ENCODE measurements at regions not wholly inside any gene's neighbourhood (a gene's known extent, or its start where the extent isn't known, plus 50 kb on each side); places are given as distances from the start of the nearest gene placed in this dataset.
A peak's percentile ranks its signal among the peaks of the same experiment; 100 is the strongest.

DNA sequence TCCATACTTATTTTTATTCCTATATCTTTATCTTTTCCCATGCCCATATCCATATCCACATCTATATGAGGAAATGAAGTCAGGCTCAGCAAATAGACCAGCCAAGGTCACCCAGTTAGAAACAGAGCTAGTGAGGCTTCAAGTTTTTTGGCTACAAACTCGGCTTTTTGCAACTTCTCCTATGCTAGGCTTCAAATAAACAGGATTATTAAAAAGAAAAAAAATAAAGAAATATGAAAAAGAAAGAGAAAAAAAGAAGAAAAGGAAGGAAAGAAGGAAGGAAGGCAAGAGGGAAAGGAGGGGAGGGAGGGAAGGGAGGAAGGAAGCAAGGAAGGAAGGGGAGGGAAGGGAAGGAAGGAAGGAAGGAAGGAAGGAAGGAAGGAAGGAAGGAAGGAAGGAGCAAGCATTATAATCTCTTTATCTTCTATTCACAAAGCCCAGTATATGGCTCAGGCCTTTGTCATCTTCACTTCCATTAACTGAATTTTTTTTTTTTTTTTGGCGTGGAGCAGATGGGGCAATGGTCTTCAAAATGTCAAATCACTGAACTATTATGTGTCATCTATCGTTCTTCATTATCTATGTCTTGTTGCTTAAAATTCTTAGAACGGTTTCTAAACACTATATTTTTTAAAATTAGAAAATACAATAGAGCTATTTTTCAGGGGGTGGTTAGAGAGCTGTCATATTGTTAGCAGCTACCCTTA is 418.2 kb downstream of the VRK1 start:
- no peak for DNase-seq

DNA sequence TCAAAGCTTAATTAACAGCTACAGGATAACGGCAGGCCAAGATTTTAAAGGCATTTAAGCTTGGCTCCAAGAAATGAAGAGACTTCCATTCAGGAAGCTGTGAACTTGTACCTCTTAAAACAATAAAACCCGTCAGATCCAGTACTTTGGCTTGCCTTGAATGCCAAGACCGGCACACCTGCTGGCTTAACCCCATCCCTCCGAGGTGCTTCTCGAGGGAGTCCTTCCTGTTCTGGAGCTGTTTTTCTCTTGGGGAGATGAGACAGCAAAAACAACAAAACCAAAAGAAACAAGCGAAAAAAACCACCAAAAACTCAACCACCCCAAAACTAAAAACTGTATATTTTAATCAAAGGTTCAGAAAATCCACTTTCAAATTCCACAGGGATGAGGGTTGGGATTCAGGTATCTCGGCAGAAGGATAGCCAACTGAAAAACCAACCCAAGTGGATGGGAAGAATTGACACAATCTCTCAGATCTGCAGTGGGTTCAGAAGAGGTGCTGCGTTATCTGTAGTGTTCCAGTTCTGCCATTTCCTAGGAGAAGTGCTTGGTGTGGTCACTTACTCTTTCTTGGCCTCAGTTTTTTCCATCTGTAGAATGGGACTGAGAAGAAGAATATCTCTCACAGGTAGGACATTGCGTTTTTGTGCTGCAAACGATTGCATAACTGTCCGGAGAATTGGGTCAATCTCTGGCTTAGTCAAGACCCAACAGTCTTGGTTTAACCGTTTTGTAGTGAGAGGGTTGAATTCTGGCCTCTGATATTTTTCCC is 420.1 kb downstream of the VRK1 start:
- DNase-seq = no peak

DNA sequence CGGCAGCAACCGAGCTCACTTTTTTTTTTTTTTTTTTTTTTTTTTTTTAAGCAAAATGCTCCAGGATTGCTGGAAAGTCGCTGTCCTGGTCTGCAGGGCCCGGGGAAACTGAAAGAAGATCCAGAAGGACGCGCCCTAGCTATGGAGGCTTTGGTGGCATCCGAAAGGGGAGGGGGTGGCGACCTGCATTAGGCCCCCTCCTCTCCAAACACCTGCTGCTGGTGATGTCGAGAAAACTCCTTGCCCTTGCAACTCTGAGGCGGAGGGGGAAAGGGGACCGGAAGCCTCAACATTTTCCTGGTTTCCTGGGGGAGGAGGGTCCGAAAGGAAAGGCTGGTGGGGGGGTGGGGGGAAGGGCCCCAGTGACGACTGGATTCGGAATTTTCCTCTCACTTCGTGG is 421.1 kb downstream of the VRK1 start:
- no peak for DNase-seq

DNA sequence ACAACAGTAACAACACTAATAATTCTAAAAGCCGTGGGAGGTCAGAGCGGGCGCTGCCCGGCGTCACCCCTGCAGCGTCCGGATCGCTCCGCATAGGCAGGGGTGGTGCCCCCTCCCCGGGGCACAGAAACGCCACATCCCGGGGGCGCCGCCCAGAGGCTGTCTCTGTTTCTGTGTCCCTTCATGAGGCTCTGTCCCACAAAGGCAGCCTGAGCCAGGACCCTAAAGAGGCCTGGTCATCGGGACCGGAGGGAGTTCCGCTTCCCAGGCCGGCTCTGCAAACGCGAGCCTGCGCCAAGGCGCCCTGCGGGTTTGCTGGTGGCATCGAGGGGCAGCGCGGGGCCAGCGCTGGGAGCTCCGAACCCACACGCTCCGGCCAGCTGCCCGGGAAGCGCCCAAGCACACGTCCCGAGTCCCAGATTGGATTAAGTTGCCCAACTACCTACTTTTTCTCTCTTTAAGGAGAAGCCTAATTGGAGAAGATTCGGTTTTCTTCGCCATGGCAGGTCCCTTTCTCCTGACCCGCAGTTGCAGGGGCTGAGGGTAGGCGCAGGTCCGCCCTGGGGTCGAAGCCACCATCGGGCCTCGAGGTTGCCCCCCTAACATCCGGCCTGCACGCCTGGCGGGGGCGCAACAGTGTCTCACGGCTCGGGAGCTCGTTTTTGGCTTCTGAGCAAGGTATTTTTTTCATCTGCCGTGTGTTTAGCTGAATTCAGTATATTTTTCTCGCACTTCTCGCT is 421.7 kb downstream of the VRK1 start:
- no peak for DNase-seq

DNA sequence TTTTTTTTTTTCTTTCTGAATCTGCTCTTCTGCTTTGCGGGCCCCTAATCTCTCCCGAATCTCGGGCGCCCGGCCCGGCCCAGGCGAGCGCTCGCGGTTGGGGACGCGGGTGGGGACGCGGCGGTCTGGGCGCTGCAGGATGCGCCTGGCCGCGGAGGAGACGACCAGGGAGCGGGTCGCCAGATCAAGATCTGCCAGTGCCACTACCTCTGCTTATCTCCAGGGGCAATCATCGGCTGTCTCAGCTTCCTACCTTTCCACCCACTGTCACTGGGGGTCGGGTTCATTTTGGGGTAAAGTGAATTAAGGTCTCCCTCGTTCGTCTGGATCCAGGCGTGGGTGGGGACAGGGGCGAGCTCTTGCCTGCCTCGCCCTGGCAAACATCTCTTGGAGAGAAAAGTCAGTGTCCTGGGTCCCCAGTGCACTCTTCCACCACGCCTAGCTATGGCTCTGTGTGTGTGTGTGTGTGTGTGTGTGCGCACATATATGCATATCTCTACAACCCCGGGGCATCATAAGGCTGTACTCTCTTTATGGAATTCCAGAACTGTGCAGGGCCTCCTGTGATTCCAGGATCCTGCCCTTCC is 422.3 kb downstream of the VRK1 start:
- no peak for DNase-seq

DNA sequence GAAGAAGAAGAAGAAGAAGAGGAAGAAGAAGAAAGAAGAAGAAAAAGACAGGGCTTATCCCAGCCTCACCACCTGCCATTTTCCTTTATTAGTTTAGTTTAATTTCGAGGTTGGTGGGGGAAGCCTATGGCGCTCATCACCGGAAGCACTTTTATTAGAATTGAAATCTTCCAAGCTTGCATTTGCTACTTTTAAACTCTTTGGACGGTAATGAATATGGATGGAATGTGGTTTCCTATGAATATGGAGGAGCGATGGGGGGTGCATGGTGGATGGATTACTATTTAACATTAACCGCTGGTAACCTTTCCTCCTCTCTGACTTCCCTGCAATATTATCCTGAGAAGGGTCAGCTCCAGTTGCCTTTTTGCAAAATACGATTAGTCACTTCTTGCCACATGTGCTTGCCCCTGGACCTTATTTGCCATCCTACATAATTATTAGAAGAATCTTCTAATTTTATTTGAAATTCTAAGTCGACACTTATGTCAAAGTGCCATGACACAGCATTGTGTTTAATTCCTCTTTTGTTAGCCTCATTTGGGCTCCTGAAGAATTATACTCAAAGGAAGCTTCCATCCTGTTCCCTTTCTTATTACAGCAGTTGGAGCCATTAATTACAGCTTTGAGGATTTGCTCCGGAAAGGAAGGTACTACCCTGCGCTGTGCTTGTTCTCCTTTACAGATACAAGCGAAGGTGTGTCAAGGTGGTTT is 424.5 kb downstream of the VRK1 start:
- DNase-seq = no peak

DNA sequence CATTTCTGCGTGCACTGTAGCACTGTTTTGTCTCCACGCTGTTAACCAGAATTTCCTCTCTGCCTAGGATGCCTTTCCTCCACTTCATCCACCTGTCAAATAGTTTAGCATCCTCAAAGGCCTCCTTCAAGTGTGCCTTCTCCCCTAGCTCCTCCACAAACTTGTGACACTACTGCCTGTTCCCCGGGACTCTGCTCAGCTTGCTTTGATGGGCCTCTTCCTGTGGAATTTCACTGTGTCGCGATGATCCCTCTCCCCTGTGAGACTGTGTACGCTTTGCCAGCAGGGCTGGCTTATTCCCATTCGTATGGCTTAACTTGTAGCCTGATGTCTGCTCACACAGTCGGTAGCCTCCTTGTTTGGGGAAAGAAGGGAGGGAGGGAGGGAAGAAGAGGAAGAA is 426.8 kb downstream of the VRK1 start:
- no peak for DNase-seq

DNA sequence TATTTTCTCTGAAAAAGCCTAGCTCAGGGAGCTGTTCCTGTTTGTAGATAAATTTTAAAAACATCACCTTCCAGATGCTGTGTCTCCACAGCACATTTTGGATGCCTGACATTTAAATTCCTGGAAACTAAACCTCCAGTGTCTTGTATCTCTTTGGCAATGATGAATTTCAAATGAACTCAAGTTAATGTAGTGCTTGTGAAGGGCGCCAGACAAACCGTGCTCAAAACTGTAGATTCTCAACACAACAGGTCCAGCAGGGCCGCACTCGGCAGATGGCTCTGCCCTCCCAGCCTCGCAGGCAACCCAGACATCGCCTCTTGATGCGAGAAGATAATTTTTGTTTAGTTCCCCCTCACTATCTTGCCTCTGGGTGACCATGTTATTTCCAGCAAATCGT is 432.9 kb downstream of the VRK1 start:
- DNase-seq = no peak

DNA sequence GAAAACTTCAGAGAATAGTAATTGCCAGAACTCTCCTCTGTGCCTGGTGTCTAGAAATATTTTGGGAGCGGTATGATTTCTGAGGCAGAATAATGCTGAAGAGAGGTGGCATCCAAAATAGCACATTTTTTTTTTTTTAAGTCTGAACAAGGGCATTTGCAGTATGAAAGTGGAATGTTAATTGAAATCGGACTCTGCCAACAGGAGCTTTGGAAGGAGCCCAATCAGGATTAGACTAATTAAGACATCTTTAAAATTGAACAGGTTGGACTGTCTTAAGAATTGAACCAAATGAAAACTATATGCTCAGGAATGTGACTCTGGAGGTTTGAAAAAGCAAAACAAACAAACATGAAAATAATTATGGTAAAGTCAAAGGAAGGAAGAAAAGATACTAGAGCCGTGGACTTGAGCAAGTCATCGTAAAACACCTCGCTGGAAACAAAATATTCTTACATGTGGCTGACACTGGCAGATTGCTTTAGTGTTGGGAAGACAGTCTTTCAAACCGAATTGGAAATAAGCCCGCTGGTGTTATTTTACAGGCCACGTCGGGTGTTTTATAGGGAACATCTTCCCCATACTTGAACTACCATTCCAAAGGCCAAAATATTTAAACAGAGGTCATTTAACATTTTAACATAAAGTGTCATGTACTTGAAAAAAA is 436.3 kb downstream of the VRK1 start:
- no peak for DNase-seq

DNA sequence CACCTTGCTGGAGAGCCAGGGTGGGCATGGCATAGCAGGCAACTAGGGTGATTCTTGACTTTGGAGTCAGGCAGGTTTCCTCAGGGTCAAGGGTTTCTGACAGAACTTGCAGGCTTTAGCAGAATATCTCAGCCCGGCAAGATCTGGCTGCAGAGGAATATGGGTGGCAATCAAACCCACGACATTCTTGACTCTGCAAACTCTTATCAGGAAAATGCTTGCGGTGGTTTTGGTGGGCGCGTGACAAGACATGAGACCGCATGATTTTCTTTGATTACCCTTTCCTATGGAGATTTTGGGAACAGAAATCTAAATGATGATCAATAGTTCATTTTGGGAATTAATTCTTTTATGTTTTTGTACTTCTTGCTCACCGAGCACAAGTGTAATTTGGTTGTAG is 449.5 kb downstream of the VRK1 start:
- DNase-seq = no peak

DNA sequence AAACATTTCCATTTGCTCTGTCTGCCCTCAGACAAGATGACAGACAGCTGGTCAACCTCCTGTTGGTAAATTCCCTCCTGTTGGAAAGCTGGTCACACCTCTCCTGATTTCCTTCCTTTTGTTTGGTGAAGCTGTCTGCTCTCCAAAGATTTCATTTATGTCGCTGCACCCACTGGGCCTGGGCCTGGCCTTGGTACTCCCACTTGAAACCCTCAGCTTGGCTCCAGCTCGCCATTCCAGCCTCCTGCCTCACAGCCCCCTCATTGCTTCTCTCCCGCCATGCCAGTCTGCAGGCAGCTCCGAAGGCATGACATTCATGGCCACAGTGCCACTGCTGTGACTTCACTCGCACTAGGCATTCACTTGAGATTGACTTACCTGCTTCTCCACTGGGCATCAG is 451.8 kb downstream of the VRK1 start:
- DNase-seq = no peak

DNA sequence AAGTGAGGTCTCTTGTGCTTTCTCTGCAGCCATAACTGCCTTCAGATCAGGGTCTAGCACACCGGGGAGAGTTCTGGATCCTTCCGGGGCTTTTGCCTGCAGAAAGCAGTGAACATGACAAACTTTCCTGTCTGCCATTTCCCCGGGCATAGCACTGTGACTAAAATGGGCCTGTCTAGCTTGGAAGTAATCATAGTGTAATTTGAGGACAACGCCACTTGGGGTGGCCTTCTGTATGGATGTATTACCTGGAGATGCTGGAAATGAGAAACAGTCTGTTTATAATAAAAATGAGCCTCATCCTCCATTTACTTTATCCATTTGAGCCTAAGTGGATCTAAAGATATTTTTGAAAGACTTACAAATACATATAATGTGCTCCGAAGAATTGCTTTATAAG is 453.7 kb downstream of the VRK1 start:
- no peak for DNase-seq

DNA sequence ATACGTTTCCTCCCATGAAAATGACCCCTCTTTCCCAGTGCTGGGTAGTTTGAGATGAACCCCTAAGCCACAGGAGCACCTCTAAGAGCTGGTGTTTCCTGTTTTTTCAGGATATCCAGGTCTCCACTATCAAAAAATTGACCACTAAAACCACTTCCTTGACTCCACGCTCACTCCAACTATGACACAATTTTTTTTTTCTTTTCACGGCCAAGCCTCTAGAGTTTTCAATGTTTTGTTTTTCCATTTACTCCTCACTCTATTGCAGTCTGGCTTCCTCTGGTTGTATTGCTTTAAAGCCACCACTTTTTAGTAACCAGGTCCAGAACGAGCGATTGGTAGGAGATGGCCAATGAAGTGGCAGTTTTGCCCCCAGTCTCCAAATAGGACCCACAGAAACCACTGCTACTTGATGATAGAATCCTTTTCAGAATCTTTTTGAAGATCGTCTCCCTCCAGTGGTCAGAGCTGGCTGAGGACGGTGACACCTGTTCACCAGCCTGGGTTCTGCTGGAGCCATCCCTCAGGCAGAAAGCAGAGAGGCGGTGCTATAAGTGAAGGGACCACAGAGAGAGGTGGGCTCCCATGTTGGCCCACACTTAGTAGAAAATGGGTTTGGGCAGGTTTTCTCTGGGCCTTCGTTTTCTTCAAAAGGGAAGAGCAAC is 454.4 kb downstream of the VRK1 start:
- DNase-seq = peak; percentile 2

DNA sequence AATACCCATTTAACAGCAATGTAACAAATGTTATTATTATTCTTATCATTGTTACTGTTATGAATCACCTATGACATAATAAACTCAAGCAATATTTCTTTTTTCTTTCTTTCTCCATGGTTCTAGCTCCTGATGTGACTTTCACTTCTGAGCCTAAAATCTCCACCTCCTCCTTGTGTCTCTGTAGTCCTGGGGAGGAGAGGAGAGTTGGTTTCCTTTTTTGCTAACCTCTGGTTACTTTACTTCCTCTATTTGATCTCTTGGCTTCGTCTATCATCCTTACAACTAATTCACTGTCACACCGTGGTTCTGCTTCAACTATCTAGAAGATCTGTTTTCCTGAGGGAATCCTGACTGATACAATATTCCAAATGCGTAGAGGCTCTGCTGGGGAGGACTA is 456.6 kb downstream of the VRK1 start:
- peak; percentile 62 for DNase-seq

DNA sequence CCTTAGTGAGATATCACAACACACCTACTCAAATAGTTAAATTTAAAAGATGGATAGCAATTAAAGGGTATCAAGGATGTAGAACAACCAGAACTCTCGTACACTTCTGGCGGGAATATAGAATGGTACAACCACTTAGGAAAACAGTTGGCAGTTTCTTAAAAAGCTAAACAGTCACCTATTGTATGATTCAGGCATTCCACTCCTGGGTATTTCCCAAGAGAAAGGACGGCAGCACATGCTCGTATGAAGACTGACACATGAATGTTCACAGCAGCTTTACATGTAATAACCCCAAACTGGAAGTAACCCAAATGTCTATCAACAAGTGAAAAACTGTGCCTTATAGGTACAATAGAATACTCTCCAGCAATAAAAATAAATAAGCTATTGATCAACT is 465.2 kb downstream of the VRK1 start:
- no peak for DNase-seq

DNA sequence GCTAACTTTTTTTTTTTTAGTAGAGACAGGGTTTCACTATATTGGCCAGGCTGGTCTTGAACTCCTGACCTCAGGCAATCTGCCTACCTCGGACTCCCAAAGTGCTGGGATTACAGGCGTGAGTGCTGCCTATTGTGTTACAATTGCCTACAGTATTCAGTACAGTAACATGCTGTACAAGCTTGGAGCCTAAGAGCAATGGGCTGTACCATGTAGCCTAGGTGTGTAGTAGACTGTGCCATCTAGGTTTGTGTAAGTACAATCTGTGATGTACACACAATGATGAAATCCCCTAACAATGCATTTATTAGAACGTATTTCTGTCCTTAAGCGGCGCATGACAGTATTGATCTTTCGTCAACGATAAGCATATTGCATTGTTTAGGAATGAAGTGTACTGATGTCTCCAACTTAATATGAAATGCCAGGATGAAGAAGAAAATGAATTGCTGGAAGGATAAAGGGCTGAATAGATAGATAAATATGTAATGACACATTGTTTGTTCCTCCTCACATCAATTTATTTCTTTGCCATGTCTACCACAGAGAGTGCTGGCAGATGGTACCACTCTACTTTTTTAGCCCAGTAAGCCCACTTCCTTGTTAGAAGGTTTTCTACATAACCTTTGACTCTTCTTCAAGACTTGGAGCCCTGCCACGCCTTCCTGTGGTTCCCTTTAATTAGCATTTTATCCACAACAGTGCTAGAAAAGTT is 467.5 kb downstream of the VRK1 start:
- no peak for DNase-seq

DNA sequence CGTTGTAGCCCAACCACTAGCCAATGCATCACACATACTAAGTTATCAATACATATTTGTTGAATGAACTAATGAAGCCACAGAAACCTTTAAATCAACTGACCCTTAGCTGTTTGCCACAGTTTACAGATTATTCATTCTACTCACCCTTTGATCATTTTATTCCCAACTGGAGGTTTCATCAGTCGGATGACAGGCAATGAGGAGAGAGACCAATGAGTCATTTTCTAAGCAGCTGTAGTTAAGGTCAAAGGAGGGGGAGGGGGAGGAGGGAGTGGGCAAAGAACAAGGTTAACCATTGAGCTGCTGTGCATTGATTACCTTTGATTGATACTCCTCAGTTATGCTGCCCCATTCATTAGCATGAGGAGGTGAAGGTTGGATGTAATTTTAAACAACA is 469.5 kb downstream of the VRK1 start:
- no peak for DNase-seq

DNA sequence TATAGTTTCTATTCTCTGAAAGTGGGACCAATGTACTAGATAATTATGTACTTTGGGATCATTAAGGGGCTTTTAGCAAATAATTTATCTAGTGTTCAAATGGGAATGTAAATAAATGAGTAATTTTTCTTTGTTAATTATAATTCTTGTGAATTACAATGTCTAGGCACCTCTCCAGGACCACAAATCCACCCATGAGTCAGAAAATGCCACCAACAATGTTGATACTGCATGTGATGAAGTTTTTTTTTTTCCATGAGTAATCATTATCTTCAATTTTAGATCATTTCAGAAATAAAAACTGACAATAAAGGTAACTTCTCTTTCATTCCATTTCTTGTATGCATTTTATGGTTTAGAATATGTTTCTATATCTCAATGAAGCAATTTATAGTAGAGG is 470.3 kb downstream of the VRK1 start:
- DNase-seq = no peak

DNA sequence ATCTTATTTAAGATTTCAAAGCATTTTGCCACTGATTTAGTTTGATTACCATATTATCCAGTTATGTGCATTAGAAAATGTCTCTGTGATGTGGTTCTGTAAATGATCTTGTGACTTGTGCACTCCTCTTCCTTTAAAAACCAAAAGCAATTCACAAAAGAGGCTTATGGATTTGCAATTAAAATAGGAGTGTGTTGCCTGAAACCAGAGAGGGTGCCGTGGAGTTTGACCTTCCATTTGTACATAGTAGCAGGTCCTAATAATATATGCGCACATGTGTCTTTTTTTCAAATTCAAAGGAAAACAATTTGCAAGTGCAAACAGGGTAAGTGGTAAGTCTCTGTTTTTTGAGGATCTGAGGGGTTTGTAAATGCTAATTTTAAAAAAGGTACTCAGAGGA is 470.9 kb downstream of the VRK1 start:
- DNase-seq = no peak

DNA sequence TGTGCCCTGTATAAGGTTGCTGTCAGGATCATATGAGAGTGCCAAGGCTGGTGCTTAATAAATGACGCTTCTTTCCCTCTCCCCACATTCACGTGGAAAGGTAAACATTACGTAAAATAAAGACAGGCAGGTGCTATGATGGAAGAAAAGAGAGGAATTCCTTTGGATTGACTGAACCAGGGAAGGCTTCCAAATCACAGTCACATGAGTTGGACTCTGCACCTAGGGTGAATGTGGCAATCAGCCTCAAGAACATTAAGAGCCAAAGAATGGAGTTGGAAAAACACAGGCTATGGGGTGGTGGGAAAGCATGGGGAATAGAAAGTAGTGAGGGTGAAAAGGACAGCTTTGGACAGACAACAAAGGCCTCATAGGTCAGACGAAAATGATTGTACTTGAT is 473.1 kb downstream of the VRK1 start:
- no peak for DNase-seq

DNA sequence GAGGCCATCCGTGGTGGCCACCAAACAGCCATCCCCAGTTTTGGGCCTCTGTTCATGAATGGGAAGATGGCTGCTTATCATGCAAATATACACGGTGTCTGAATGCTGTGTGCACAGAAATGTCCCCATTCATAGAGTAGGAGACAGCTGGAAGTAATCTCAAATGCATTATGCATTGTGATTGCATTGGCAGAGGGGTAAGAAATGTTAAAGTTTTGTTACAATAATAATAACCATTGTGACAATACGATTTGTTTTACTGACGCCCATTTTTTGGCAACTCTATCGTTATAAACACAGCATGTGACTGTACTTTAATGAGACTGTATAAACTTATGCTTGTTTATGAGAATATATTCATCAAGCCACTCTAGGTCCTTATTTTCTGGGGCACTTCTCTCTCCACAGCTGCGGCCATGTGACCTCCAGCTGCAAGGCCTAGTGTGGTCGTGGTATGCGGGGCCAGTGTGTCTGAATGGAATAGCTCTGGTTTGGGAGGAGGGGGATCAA is 474.3 kb downstream of the VRK1 start:
- no peak for DNase-seq

All from OCI-M1 (cell line).